GM21619 (cell line): ENCODE measurements at regions not wholly inside any gene's neighbourhood (a gene's known extent, or its start where the extent isn't known, plus 50 kb on each side); places are given as distances from the start of the nearest gene placed in this dataset.
"Not testable (repeated sequence)": the region's sequence is repeated elsewhere in the genome, so short reads cannot be mapped to it uniquely, and the experiment has no call there.

Source experiments
- ATAC-seq: cut with Tn5 transposase; IDR thresholded peaks from one replicate; pipeline ENCODE4 v1.9.1; 2021; ENCODE audit not compliant: unreplicated experiment

- no peak for ATAC-seq
These were observed 103.1 kb upstream of the CLINT1 start for GRCh38 chr5:157961896-157962590.

- ATAC-seq: no peak
These were observed 102.2 kb upstream of the CLINT1 start for GRCh38 chr5:157961176-157961575.

- no peak for ATAC-seq
These were observed 100.4 kb upstream of the CLINT1 start for GRCh38 chr5:157959370-157959769.

- no peak for ATAC-seq
These were observed 97.4 kb upstream of the CLINT1 start for GRCh38 chr5:157956271-157956885.

- no peak for ATAC-seq
These were observed 96.7 kb upstream of the CLINT1 start for GRCh38 chr5:157955541-157956172.

- no peak for ATAC-seq
These were observed 93.4 kb upstream of the CLINT1 start for GRCh38 chr5:157952374-157952685.

- no peak for ATAC-seq
These were observed 92.9 kb upstream of the CLINT1 start for GRCh38 chr5:157951673-157952373.

GRCh38 chr5:157949520-157949919 is 90.6 kb upstream of the CLINT1 start:
- ATAC-seq: no peak

- peak; percentile 82 for ATAC-seq
These were observed 89.9 kb upstream of the CLINT1 start for GRCh38 chr5:157948738-157949410.

GRCh38 chr5:157947156-157947555 is 88.2 kb upstream of the CLINT1 start:
- no peak for ATAC-seq

- not testable (repeated sequence) for ATAC-seq
These were observed 86.9 kb upstream of the CLINT1 start for GRCh38 chr5:157945822-157946221.

- ATAC-seq: no peak
These were observed 86.0 kb upstream of the CLINT1 start for GRCh38 chr5:157944938-157945337.

- ATAC-seq: no peak
These were observed 85.2 kb upstream of the CLINT1 start for GRCh38 chr5:157944077-157944633.

- no peak for ATAC-seq
These were observed 83.7 kb upstream of the CLINT1 start for GRCh38 chr5:157942595-157942994.

GRCh38 chr5:157941616-157942015 is 82.7 kb upstream of the CLINT1 start:
- no peak for ATAC-seq

- ATAC-seq: not testable (repeated sequence)
These were observed 79.2 kb upstream of the CLINT1 start for GRCh38 chr5:157938101-157938500.

- ATAC-seq: not testable (repeated sequence)
These were observed 78.0 kb upstream of the CLINT1 start for GRCh38 chr5:157936776-157937501.

GRCh38 chr5:157934600-157934999 is 75.7 kb upstream of the CLINT1 start:
- ATAC-seq: no peak

- ATAC-seq: no peak
These were observed 74.1 kb upstream of the CLINT1 start for GRCh38 chr5:157933005-157933404.

GRCh38 chr5:157930710-157931109 is 71.8 kb upstream of the CLINT1 start:
- ATAC-seq: no peak
